Stimulated activated CD8-positive, alpha-beta memory T cell treated with anti-CD3 and anti-CD28 coated beads, Interleukin-15, amount 100 ng/mL, for 1 hour (primary cell): ENCODE measurements at regions not wholly inside any gene's neighbourhood (a gene's known extent, or its start where the extent isn't known, plus 50 kb on each side); places are given as distances from the start of the nearest gene placed in this dataset.

Experiments
- DNase-seq: peaks from one replicate; pipeline ENCODE4 v3.0.0-alpha.2; 2020; ENCODE audit warnings: low read depth

GRCh38 chr20:51335329-51335841 lies 207.1 kb downstream of the NFATC2 start:
- no peak for DNase-seq

GRCh38 chr20:51334609-51335008 lies 207.9 kb downstream of the NFATC2 start:
- no peak for DNase-seq

GRCh38 chr20:51333971-51334370 lies 208.5 kb downstream of the NFATC2 start:
- no peak for DNase-seq

- no peak for DNase-seq
Observed at GRCh38 chr20:51333446-51333845, 209.1 kb downstream of the NFATC2 start.

- no peak for DNase-seq
Observed at GRCh38 chr20:51331481-51331880, 211.0 kb downstream of the NFATC2 start.

GRCh38 chr20:51329845-51330244 lies 212.7 kb downstream of the NFATC2 start:
- DNase-seq, result no peak

- no peak for DNase-seq
Observed at GRCh38 chr20:51327251-51327841, 215.2 kb downstream of the NFATC2 start.

GRCh38 chr20:51326201-51326819 lies 216.2 kb downstream of the NFATC2 start:
- DNase-seq, result peak; percentile 20

GRCh38 chr20:51322164-51322707 lies 220.3 kb downstream of the NFATC2 start:
- no peak for DNase-seq

GRCh38 chr20:51321343-51322163 lies 221.0 kb downstream of the NFATC2 start:
- DNase-seq, result no peak

- DNase-seq, result no peak
Observed at GRCh38 chr20:51319522-51319921, 223.0 kb downstream of the NFATC2 start.

GRCh38 chr20:51318058-51318949 lies 224.2 kb downstream of the NFATC2 start:
- peak; percentile 13 for DNase-seq

GRCh38 chr20:51315390-51315789 lies 227.1 kb downstream of the NFATC2 start:
- DNase-seq, result no peak

- no peak for DNase-seq
Observed at GRCh38 chr20:51313358-51313827, 229.1 kb downstream of the NFATC2 start.

- DNase-seq, result no peak
Observed at GRCh38 chr20:51312480-51312783, 230.1 kb downstream of the NFATC2 start.

- DNase-seq, result no peak
Observed at GRCh38 chr20:51311636-51312479, 230.7 kb downstream of the NFATC2 start.

GRCh38 chr20:51310216-51310615 lies 232.3 kb downstream of the NFATC2 start:
- no peak for DNase-seq

GRCh38 chr20:51309128-51309527 lies 233.4 kb downstream of the NFATC2 start:
- DNase-seq, result no peak

GRCh38 chr20:51306521-51307358 lies 235.8 kb downstream of the NFATC2 start:
- peak; percentile 49 for DNase-seq

- DNase-seq, result no peak
Observed at GRCh38 chr20:51306081-51306480, 236.4 kb downstream of the NFATC2 start.
